Activated CD8-positive, alpha-beta T cell treated with anti-CD3 and anti-CD28 coated beads for 36 hours (primary cell): ENCODE measurements at regions not wholly inside any gene's neighbourhood (a gene's known extent, or its start where the extent isn't known, plus 50 kb on each side); places are given as distances from the start of the nearest gene placed in this dataset.

ENCODE experiments used
- ATAC-seq: fragments of 200-7000 bp; cut with Tn5 transposase; one replicate; pipeline ENCODE4 v1.10.0; 2021; ENCODE audit warnings: mild to moderate bottlenecking, moderate library complexity
- CTCF ChIA-PET: fragments of 350-600 bp; sonication (Branson Sonifier 250); formaldehyde crosslinking; loops from one replicate; lab custom pipeline; 2021; ENCODE audit warnings: antibody characterized with exemption; lab: Charles Lee
- POLR2A ChIA-PET: fragments of 350-600 bp; sonication (Branson Sonifier 250); formaldehyde crosslinking; loops from one replicate; lab custom pipeline; 2021; ENCODE audit warnings: antibody characterized with exemption; lab: Charles Lee
- DNase-seq: peaks from one replicate; pipeline ENCODE4 v3.0.0-alpha.2; 2020
- H3K27ac Mint-ChIP-seq: one replicate; pipeline ENCODE4 v1.8.0; 2021; ENCODE audit warnings: mild to moderate bottlenecking, mixed read lengths
- H3K27me3 Mint-ChIP-seq: one replicate; pipeline ENCODE4 v1.8.0; 2021; ENCODE audit warnings: mixed read lengths
- H3K36me3 Mint-ChIP-seq: one replicate; pipeline ENCODE4 v1.8.0; 2021; ENCODE audit warnings: low read depth, mixed read lengths
- H3K4me1 Mint-ChIP-seq: one replicate; pipeline ENCODE4 v1.8.0; 2021; ENCODE audit warnings: low read depth, mixed read lengths
- H3K4me3 Mint-ChIP-seq: one replicate; pipeline ENCODE4 v1.8.0; 2021; ENCODE audit warnings: mild to moderate bottlenecking, moderate library complexity, mixed read lengths
- H3K9me3 Mint-ChIP-seq: one replicate; pipeline ENCODE4 v1.8.0; 2021; ENCODE audit warnings: mixed read lengths
- CTCF ChIP-seq: fragments of 200-600 bp; IDR thresholded peaks from one replicate; pipeline ENCODE4 v1.8.0; 2022; ENCODE audit warnings: antibody characterized with exemption, mild to moderate bottlenecking
- intact Hi-C: fragments of 100-400 bp; cut with micrococcal nuclease; formaldehyde crosslinking; loops from one replicate; pipeline ENCODE4 v1.10.0; 2022

GRCh38 chr16:85554114-85554888 lies 58.8 kb upstream of the GSE1 start:
- POLR2A ChIA-PET, result interaction anchor here (0.7 to 6.0 kb wide), 14 partner anchors 10 to 451 kb away, joined by 3 to 52 read pairs (median 6); partner anchors contain the start of gene GSE1
- peak; percentile 52 for ATAC-seq
- intact Hi-C loops, result no loop called here
- no peaks in the 10 kb centered on the region for H3K9me3 Mint-ChIP-seq
- peak; percentile 95 for DNase-seq
- peak overlapping the region; percentile 86 for H3K27ac Mint-ChIP-seq
- TF ChIP-seq CTCF, result no peak
- H3K36me3 Mint-ChIP-seq, result no peaks in the 10 kb centered on the region
- H3K27me3 Mint-ChIP-seq, result no peaks in the 10 kb centered on the region
- peak overlapping the region; percentile 78 for H3K4me3 Mint-ChIP-seq
- CTCF ChIA-PET, result interaction anchor here (0.8 to 6.1 kb wide), 19 partner anchors 10 to 439 kb away, joined by 3 to 59 read pairs (median 4); partner anchors contain the start of gene GSE1
- H3K4me1 Mint-ChIP-seq, result peaks cover 54% of the 10 kb centered on the region

GRCh38 chr16:85554889-85555718 lies 58.0 kb upstream of the GSE1 start:
- TF ChIP-seq CTCF, result no peak
- CTCF ChIA-PET, result interaction anchor here (0.6 to 6.1 kb wide), 8 partner anchors 10 to 440 kb away, joined by 3 to 59 read pairs (median 4); partner anchors contain the start of gene GSE1
- Mint-ChIP-seq H3K9me3 (no peaks in the 10 kb centered on the region), H3K36me3 (no peaks in the 10 kb centered on the region), H3K27ac (peak overlapping the region; percentile 93), H3K27me3 (no peaks in the 10 kb centered on the region), H3K4me3 (peak overlapping the region; percentile 79), H3K4me1 (peaks cover 52% of the 10 kb centered on the region)
- intact Hi-C loops, result no loop called here
- DNase-seq (peak; percentile 83), ATAC-seq (peak; percentile 43)
- POLR2A ChIA-PET, result interaction anchor here (0.7 to 6.0 kb wide), 13 partner anchors 9 to 451 kb away, joined by 3 to 52 read pairs (median 6); partner anchors contain the start of gene GSE1

- DNase-seq, result peak; percentile 68
- Mint-ChIP-seq H3K27ac (peak overlapping the region; percentile 93), H3K4me1 (peaks cover 56% of the 10 kb centered on the region)
Observed at GRCh38 chr16:85555719-85556455, 57.2 kb upstream of the GSE1 start.

More at GRCh38 chr16:85555719-85556455, 57.2 kb upstream of the GSE1 start:
- ChIA-PET CTCF (interaction anchor here (1.2 kb wide), 1 partner anchor 57 kb away, joined by 3 read pairs; the partner anchor contains the start of gene GSE1), POLR2A (interaction anchor here (1.1 to 6.0 kb wide), 6 partner anchors 15 to 194 kb away, joined by 3 to 52 read pairs (median 7); partner anchors contain the start of gene GSE1)
- no peak for ATAC-seq
- no peaks in the 10 kb centered on the region for H3K36me3 Mint-ChIP-seq
- H3K27me3 Mint-ChIP-seq, result no peaks in the 10 kb centered on the region
- peak overlapping the region; percentile 79 for H3K4me3 Mint-ChIP-seq
- intact Hi-C loops, result no loop called here
- H3K9me3 Mint-ChIP-seq, result no peaks in the 10 kb centered on the region
- TF ChIP-seq CTCF, result no peak
